Upper lobe of left lung (tissue), 4 donors: ENCODE measurements at regions not wholly inside any gene's neighbourhood (a gene's known extent, or its start where the extent isn't known, plus 50 kb on each side); places are given as distances from the start of the nearest gene placed in this dataset.

Experiments
- POLR2A ChIP-seq, 4 donors: fragments of 450-650 bp; IDR thresholded peaks; one replicate each; pipeline ENCODE4 v1.5.1; 2016 to 2017; ENCODE audit warnings: antibody characterized with exemption in 4 of 4, mild to moderate bottlenecking in 2 of 4
- POLR2AphosphoS5 ChIP-seq, 2 donors: sonication (generic); formaldehyde crosslinking; IDR thresholded peaks; one replicate each; pipeline ENCODE4 v1.5.1; 2017; ENCODE audit warnings: antibody characterized with exemption in 2 of 2
- TF ChIP-seq, protein P1 (sequence below), 6 experiments: fragments of 450-650 bp in 4 of 6; fragments of 200-600 bp in 2 of 6; sonication (generic) in 2 of 6; IDR thresholded peaks; one replicate each; pipeline ENCODE4 v1.5.1; 2016 to 2019; ENCODE audit warnings: antibody characterized with exemption in 6 of 6

DNA sequence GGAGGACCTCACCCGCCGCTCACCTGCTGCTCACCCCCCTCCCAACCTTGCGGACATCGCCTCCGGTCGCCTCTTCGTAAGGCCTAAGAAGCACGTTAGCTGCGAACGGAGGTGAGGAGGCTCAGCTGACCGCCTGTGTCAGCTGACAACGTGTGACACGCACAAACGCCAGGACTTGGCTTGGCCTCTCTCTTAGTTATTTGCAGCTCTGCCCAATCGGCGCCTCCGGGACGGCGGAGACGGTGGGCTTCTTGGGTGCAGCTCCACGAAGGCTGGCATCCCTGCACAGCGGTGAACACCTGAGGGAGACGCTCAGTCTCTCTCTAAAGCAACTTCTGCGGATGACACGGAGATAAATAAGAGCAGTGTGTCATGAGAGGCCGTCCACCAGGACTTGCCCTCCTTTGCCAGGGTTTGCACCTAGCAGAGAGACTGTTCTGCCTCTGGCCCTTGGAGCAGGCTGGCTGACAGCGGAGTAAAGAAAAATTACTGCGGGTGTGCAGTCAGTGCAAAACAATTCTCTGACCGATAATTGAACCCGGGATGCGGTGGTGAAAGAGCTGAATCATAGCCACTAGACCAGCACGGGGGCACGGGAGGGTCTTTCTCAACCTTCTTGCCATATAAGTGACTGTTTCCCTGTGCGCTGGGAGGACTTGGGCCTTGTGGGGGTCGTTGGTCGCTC, 318.9 kb downstream of the FAM72C start:
- TF ChIP-seq POLR2A (IDR thresholded peaks at IDR 0.05) (no peak), POLR2AphosphoS5 (IDR thresholded peaks at IDR 0.05) (no peak)
- TF ChIP-seq, protein P1, sequence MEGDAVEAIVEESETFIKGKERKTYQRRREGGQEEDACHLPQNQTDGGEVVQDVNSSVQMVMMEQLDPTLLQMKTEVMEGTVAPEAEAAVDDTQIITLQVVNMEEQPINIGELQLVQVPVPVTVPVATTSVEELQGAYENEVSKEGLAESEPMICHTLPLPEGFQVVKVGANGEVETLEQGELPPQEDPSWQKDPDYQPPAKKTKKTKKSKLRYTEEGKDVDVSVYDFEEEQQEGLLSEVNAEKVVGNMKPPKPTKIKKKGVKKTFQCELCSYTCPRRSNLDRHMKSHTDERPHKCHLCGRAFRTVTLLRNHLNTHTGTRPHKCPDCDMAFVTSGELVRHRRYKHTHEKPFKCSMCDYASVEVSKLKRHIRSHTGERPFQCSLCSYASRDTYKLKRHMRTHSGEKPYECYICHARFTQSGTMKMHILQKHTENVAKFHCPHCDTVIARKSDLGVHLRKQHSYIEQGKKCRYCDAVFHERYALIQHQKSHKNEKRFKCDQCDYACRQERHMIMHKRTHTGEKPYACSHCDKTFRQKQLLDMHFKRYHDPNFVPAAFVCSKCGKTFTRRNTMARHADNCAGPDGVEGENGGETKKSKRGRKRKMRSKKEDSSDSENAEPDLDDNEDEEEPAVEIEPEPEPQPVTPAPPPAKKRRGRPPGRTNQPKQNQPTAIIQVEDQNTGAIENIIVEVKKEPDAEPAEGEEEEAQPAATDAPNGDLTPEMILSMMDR (IDR thresholded peaks at IDR 0.05), result no peak
